ENCODE measurements at regions not wholly inside any gene's neighbourhood (a gene's known extent, or its start where the extent isn't known, plus 50 kb on each side); places are given as distances from the start of the nearest gene placed in this dataset.
A peak's percentile ranks its signal among the peaks of the same experiment; 100 is the strongest.
"Not testable (repeated sequence)": the region's sequence is repeated elsewhere in the genome, so short reads cannot be mapped to it uniquely, and the experiment has no call there.

GRCh38 chr6:155890409-155890808 is 434.8 kb upstream of the NOX3 start:
- no peak for DNase-seq

DNA sequence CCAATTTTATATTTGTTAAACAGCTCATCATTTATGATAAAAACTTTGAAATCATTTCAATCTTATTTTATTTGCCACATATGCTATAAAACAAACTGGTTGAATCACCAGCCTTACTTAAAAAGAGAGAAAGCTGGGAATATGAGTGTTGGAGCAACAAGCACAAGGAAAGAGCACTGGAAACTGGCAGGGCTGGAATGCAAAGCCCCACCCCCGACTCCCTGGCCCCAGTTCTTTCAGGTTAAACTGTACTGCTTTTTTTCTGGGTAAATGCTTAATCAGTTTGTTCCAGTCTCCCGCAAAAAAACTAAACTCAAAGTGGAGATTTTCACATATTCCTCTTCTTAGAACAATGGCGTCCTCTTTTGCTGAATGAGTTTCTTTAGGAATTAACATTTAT is 433.8 kb upstream of the NOX3 start:
- no peak for DNase-seq

DNA sequence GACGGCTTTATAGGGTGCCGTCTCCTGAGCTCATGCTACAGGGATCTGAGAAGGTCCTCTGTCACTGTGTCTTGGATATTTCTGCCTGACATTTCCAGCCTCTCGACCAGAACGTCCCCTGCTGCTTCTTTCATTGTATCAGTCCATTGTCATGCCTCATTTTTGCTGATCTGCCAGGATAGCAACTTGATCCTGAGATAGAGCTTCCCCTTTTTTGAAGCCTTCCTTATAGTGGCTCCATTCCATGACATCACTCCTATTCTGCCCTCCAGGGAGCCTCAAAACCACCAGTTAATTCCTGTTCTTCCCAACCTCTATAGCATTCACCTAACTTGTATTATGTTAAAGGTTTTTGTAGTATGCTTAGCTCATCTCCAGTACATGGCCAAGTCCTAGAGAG is 431.8 kb upstream of the NOX3 start:
- DNase-seq = peak; percentile 23 to 64 (median 47)

- peak in 1 of 4 experiments; percentile 10 for DNase-seq
Measured at GRCh38 chr6:155883741-155884140, 428.1 kb upstream of the NOX3 start.

DNA sequence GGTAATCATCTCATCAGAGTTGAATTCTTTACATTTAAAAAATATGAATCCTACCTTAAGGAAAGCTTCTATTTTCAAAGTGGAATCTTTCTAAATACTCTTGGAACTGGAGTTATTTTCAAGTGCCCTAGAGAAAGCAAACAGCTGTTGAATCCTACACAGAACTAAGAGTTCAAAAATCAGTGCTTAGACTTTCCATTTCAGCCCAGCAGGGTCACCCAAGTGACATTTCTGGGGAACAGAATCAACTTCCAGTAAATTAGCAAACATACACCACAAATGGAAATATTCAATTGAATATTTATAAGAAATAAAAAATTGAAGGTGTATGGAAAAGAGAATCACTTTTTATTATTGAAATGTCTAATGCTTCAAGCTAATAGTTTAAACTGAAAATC is 427.7 kb upstream of the NOX3 start:
- no peak for DNase-seq

DNA sequence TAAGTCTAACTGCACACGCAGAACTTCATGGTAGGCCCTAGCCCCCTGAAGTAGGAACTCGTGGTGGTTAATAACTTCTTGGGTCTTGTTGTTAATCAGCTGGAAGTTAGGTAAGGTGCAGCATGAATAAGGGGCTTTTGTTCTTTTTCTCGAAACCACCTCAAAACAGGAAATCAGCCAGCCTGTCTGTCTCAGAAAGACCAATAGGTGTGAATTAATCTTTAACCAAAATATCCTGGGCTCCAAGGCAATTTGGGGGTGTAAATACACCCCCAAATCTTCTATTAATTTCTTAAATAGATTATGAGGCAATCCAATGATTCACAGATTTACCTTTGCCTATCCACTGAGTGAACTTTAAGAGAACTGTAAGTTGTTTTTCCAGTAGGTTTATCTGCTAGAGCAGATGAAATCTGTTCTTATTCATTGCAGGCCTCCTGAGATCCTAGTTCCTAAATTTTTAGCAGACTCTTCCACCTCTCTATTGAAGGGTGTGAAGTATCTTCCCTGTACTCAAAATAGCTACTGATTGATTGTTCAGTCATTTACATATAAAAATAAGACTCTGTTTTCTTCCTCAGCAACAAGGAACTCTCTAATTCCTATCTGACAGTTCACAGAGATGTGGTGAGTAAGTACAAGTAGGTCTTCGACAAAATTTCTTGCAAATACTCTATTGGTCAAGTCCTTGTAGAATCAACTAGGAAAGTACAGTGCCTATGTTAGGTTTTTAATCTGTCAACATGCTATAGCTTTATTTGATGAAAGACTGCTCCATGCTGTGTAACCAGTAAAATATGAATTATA is 427.1 kb upstream of the NOX3 start:
- peak in 1 of 4 experiments; percentile 4 for DNase-seq

DNA sequence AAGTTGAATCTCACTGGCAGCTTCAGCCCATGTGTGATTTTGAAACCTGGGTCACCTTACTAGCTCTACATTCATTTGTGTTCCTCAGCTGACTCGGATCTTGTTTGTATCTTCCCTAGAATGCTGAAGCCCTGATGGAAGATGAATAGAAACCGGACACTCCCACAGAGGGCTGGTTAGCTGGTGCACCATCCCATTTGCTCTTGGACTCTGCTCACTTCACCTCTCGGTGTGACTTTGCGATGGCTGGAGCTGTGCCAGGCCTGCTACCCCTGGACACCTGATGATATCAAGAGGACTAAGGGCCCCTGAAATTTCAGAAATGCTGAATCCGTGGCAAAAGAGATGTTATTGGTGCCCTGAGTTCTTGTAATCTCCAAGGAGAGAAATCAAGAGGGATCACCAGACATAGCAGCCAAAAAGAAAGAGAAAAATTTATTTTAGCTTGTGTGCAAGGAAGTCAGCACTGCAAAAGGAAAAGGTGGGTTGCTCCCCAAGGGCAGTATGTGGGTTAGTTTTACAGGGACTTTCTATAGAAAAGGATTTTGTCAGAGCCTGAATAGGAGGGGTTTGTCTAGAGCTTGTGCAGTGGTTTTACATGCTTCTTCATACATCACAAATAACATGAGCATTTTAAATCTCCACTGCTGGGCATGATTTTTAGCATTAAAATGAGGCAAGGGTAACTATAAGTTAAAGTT is 426.3 kb upstream of the NOX3 start:
- DNase-seq = peak in 1 of 4 experiments; percentile 6

DNA sequence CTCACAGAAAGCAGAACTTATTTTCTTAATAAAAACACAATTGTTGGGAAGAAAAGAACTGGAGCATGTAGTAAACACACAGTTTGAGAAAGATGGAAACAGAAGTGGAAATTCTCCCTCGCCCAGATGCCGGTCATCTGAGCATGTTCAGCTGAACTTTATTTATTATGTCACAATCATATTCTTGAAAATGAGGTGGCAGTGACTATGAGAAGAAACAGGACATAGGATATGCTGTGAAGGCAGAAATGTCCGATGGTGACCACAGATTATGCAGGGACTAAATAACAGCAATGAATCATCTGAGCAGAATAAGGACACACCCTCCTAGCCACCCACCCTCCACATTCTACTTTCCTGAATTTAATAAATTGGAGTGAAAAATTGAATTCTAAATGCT is 425.3 kb upstream of the NOX3 start:
- DNase-seq = peak; percentile 40 to 81 (median 53)

DNA sequence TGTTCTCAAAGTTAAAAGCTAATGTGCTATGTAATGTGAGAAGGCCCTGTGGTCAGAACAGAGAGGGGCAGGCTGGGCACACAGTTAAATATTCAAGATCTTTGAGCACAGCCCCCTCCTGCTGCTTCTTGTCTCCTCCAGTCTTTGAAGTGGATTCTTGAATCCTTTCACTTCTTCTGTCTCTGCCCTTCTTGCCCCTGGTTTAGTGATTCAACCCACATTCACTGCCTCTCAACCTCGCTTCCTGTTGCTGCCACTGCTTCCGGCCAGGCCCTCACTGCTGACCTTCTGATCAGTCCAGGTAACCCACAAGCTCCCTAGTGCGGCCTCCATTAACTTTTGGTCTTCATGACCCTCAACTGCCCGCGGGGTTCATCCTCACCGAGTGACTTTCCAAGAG is 417.3 kb upstream of the NOX3 start:
- no peak for DNase-seq

- no peak for DNase-seq
Measured at GRCh38 chr6:155867682-155868081, 412.0 kb upstream of the NOX3 start.

- not testable (repeated sequence) for DNase-seq
Measured at GRCh38 chr6:155866676-155867390, 411.2 kb upstream of the NOX3 start.

DNA sequence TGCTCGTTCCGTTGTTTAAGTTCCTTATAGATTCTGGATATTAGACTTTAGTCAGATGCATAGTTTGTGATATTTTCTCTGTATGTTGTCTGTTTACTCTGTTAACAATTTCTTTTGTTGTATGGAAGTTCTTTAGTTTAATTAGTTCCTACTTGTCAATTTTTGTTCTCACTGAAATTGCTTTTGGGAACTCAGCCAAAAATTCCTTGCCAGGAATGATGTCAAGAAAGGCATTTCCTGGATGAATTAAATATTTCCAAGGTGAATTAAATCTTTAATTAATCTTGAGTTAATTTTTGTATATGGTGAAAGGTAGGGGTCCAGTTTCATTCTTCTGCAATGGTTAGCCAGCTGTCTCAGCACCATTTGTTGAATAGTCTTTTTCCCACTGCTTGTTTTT is 406.2 kb upstream of the NOX3 start:
- no peak for DNase-seq

DNA sequence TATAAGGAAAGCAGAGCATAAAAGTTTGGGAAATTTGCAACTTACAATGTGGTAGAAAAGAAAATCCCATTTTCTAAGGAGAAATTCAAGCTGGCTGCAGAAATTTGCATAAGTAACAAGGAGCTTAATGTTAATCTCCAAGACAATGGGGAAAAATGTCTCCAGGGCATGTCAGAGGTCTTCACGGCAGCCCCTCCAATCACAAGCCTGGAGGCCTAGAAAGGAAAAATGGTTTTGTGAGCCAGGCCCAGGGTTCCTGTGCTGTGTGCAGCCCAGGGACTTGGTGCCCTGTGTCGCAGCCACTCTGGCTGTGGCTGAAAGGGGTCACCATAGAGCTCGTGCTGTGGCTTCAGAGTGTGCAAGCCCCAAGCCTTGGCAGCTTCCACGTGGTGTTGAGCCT is 403.3 kb upstream of the NOX3 start:
- DNase-seq = not testable (repeated sequence)

- no peak for DNase-seq
Measured at GRCh38 chr6:155854787-155855186, 399.1 kb upstream of the NOX3 start.

DNA sequence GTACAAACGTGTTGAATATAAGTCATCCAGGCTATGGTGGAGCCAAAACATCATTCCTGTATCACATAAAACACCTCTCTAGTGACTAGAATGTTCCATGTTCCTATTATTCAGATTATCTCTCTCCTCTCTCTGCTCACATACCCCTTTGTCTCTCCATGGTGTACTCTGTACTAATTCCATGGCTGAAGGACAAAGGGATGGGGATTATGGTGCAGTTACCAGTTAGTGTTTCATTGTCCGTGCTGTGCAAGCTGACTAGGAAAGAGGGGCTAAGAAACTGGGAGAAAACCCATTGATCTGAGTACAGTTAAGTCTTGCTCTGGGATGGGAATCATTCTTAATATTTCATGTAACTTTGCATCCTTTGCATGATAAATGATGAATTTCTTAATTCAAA is 397.4 kb upstream of the NOX3 start:
- no peak for DNase-seq

- DNase-seq = peak in 3 of 4 experiments; percentile 2 to 54 (median 46)
Measured at GRCh38 chr6:155850408-155850841, 394.8 kb upstream of the NOX3 start.

DNA sequence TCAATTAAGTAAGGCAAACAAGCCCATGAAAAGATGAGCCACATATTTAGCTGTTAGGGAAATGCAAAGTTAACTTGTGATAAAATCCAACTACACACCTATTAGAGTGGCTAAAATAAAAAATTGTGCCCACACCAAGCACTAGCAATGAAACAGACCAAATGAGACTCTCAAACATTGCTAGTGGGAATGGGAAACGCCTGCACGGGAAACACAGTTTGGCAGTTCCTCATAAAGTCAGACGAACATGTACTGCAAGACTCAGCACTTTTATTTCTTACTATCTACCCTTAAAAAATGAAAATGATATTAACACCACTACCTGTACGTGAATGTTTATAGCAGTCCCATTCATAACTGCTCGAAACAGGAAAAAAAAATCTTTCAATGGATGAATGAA is 392.1 kb upstream of the NOX3 start:
- peak in 3 of 4 experiments; percentile 6 to 30 (median 12) for DNase-seq

DNA sequence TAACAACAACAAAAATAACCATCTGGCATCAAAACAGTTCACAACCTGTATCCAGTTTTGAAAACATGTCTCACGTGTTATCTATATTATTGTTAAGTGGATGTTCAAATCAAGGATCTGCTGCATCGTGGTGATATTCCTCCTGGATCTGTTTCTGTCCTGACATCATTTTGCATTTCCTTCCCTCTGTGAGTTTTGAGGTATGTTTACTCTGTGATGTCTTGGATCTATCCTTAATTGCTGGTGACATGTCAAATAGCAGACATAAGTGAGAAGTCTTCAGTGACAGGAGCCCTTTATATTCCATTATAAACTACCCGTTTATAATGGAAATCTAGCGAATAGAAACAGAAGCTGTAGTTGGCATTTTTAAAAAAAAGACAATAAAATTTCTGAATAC is 381.8 kb upstream of the NOX3 start:
- no peak for DNase-seq

DNA sequence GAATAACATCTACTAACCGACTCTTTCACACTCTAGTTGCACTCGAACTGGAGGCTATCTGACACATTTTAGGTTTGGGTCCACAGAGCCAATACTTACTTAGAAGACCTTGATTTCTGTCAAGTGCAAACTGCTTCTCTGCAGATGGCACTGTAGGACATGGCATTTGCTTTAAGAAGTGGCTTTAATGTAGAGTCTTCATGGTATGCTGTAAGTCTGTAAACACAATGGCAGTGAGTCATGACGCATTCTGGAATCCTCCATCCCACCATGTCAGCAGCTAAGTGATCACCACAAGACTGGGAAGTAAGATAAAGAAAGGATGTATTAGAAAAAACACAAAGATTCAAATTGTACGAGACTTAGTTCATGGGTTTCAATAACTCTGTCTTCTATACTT is 377.0 kb upstream of the NOX3 start:
- peak in 2 of 4 experiments; percentile 4 to 14 for DNase-seq

DNA sequence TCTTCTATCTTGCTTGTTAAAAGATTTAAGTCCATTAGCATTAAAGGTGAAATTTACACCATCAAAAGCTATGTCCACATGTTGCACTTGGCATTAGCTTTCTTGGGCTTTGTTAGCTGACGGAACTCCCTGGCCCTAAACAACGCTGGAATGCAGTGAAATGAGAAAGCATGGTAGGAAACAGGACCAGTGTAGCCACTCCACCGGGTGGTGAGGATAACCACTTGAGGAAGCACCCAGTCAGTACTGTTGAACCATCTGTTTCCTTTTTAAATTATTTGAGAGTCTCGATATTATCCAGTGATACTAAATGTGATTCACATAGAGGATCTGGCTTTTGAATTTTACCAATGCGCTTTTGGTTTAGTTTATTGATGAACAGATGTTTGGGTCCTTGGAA is 374.9 kb upstream of the NOX3 start:
- no peak for DNase-seq

DNA sequence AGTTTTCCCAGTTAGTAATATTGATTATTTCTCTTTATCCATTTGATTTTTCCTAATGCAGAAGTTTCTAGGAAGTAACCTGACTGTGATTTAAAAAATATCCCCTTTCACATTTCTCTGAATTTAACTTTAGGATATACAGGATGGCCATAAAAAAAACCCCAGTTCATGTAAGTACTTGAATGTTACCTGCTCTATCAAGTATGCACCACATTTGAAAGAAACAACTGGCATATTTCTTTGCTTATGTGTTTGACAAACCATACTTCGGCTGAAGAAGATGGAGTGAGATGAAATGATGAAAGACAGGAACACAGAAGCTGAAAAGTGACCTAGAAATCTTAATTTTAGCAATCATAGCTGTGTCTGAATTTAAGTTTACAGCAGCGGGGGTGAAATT is 374.0 kb upstream of the NOX3 start:
- DNase-seq = no peak

GRCh38 chr6:155828989-155829388 is 373.4 kb upstream of the NOX3 start:
- DNase-seq = no peak

DNA sequence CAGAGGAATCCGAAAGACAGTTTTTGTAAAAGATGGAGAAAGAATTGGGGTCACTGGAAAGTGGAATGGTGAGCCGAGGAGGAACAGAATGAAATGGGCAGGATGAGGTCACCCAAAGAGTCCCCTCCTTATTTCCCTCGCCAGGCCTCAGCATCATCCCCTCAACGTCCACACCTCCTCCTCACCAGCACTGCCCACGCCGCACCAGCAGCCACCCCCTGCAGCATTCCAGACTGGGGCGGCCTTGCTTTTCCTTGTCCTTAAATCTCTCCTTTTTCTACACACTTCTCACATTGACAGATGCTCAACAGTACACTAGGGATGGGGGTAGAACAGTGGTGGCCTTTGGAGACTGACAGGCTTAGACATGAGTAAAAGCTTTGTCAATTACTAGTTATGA is 363.1 kb upstream of the NOX3 start:
- DNase-seq = no peak

Data from suppressor macrophage (primary cell).